ENCODE measurements at regions not wholly inside any gene's neighbourhood (a gene's known extent, or its start where the extent isn't known, plus 50 kb on each side); places are given as distances from the start of the nearest gene placed in this dataset.

- TF ChIP-seq CTCF (IDR thresholded peaks at IDR 0.05) = no peak
- TF ChIP-seq POLR2A (IDR thresholded peaks at IDR 0.05) = no peak
- TF ChIP-seq POLR2AphosphoS5 (IDR thresholded peaks at IDR 0.05) = peak; percentile 24
Measured at GRCh38 chr1:8244304-8244703, 73.6 kb upstream of the SLC45A1 start.

Data from prostate gland (tissue), 2 donors.